GM21526 (cell line): ENCODE measurements at regions not wholly inside any gene's neighbourhood (a gene's known extent, or its start where the extent isn't known, plus 50 kb on each side); places are given as distances from the start of the nearest gene placed in this dataset.
"Not testable (repeated sequence)": the region's sequence is repeated elsewhere in the genome, so short reads cannot be mapped to it uniquely, and the experiment has no call there.

ENCODE experiments used
- ATAC-seq: cut with Tn5 transposase; IDR thresholded peaks from one replicate; pipeline ENCODE4 v1.9.1; 2021; ENCODE audit warnings: moderate library complexity; ENCODE audit not compliant: unreplicated experiment, low FRiP score

DNA sequence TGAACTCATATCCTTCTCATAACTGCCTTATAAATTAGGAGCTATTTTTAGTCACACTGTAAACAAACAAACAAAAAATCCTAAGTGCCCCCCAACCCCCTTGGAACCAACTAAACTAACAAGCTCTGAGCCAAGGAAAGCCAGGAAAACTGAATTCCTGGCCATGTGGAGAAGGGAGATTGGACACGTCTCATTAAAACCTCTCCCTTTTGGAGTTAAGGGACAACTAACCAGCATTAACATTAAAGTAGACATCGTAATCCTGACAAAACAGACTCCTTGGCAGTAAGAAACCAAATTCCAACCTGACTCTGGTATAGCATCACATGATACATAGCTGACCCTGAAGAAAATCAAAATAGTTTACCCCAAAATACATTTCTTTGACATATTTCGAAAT is 937.1 kb upstream of the GRIA3 start:
- no peak for ATAC-seq

DNA sequence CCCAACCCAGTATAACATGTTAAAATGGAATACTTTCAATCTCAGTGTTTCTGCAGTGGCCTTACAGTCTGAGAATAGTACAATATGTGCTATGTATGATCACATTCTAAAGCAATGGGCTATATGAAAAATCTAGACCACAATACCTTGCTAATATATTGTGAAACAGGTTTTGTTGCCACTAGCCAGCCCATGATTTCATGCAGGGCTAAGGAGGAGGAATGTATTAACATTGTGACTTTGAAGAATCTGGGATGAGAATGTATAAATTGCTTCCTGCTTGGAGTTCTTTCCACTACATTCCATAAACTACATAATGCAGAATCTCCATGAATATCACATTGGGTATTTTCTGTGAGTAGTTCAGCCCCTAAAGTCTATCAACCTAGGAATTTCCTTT is 935.4 kb upstream of the GRIA3 start:
- ATAC-seq: no peak

DNA sequence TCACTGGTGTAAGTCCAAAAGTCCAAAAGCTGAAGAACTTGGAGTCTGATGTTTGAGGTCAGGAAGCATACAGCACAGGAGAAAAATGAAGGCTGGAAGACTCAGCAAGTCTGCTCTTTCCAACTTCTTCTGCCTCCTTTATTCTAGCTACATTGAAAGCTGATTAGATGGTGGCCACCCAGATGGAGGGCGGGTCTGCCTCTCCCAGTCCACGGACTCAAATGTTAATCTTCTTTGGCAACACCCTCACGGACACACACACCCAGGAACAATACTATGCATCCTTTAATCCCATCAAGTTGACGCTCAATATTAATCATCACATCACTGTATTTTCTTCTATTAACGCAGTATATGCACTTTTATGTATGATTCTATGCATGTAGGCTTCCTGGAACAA is 931.6 kb upstream of the GRIA3 start:
- ATAC-seq: no peak

DNA sequence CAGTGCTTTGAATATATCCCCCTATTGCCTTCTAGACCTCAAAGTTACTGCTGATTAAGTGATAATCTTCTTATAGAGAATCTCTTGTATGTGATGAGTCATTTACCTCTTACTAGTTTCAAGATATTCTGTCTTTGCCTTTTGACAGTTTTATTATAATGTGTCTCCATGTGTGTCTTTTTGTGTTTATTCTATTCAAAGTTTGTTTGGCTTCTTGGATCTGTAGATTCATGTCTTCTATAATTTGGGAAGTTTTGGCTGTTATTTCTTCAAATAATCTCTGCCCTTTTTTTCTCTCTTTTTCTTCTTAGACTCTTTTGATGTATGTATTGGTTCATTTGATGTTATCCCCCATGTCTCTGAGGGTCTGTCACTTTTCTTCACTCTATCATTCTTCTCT is 915.7 kb upstream of the GRIA3 start:
- no peak for ATAC-seq

DNA sequence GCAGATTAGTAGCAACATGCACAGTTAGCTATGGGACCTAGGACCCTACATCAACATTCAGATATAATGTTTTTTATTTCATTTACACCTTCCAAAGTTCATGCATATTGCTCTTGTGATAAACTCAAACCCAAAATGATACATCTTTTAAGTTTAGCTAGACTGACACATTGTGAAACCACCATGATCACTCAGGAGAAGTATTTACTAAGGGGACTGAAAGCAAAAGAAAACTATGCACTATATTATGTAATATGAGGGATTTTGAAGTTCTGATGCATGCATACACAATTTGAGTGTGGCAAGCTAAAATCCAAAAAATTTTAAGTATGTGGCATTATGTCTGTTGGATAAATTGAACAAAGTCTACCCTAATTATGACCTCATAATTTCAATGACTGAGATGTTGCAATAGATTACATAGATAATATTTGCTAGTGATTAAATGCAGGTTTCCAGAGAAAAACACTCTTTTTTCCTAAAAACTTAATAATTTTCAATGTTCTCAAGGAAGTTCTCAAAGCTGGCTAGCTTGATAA is 914.8 kb upstream of the GRIA3 start:
- no peak for ATAC-seq

DNA sequence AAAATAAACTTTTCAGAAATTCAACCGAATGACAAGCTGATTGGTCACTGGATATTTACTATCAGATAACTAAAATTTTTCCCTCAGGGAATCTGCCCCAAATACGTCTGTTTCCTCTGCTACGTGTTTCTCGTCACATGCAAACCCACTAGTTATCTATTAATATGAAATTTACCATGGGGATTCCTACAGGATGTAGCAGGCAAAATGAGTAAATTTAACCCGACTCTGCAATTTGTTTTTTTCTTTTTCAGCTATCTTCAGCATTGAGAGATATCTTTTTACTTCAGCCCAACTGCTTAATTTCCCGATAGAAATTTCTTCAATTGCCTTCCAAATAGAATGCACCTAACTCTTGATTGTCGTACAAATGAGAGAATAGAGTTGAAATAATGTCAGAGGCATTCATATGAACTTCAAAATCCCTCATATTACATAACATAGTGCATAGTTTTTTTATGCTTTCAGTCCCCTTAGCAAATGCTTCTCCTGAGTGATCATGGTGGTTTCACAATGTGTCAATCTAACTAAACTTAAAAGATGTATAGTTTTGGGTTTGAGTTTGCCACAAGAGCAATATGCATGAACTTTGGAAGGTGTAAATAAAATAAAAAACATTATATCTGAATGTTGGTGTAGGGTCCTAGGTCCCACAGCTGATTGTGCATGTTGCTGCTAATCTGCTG is 913.1 kb upstream of the GRIA3 start:
- no peak for ATAC-seq

DNA sequence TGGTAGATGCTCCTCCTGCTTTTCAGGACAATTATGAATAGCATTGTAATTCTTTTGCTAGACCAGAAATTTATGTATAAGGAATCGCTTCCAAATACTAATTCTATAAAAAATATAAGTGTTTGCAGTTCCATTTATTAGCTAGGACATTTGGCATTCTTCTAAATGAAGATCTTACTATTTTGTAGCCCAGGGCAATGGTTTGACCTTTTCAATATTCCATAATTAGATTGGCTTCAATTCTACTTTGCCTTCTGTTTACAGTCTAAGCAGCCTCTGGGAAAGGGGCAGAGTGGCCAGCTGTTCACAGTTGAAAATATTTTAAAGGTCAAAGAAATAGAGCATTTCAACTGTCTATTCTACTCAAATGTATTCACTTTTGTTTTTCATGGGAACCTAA is 912.1 kb upstream of the GRIA3 start:
- no peak for ATAC-seq

DNA sequence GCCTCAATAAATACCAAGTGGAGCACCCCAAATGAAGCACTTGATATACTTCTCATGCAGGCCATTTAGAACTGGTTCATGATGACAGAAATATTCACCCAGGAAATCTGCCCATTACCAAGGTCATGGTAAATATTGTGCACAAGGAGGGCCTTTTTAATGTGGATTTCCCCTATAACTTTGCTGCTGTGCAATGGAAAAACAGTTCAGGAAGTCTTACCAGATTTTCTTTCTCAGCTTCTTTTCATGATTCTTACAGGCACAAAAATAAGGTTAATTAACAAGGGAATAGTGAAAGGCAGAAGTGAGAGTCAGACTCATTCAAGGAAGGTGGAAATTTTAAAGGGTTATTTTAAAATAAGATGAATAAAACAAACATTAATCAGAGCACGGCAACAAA is 904.3 kb upstream of the GRIA3 start:
- no peak for ATAC-seq

DNA sequence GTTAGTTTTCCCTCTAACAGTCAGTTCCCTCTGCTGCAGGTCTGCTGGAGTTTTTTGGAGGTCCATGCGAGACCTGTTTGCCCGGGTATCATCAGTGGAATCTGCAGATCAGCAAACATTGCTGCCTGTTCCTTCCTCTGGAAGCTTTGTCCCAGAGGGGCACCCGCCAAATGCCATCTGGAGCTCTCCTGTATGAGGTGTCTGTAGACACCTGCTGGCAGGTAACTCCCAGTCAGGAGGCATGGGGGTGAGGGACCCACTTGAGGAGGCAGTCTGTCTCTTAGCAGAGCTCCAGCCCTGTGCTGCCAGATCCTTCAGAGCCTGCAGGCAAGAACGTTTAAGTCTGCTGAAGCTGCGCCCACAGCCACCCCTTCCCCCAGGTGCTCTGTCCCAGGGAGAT is 884.3 kb upstream of the GRIA3 start:
- not testable (repeated sequence) for ATAC-seq

DNA sequence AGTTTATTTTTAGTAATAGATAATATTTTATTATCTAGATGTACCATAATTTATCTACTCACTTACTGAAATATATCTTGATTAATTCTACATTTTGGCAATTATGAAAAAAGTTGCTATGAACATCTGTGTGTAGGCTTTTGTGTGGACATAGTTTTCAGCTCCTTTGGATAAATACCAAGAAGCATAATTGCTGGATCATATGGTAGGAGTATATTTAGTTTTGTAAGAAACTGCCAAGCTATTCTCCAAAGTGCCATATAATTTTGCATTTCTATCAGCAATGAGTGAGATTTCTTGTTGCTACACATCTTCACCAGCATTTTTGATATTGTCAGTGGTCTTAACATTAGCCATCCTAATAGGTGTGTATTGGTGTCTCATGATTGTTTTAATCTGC is 882.6 kb upstream of the GRIA3 start:
- ATAC-seq: no peak

DNA sequence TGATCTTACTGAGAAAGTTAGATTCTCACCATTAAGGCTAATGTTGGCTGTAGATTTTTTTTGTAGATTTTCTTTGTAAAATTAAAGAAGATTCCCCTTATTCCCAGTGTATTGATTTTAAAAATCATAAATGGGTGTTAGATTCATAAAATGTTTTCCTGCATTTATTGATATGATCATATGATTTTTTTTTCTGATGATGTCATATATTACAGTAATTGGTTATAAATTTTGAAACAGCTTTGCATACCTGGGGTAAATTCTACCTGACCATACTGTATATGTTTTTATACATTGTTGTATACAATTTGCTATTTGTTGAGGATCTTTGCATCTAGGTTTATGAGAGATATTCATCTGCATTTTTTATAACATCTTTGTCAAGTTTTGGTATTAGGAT is 880.3 kb upstream of the GRIA3 start:
- ATAC-seq: no peak

DNA sequence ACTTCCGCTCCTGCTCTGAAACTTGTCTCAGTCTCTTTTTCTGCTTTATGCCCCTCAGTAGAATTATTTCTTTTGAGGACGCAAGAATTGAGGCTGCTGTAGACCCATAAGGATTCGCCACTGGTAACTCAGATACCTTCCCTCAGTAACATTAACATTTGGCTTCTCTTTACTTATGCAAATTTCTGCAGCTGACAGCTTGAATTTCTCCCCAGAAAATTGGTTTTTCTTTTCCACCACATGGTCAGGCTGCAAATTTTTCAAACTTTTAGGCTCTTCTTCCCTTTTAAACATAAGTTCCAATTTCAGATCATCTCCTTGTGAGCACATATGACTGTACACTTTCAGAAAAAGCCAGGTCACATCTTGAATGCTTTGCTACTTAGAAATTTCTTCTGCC is 839.3 kb upstream of the GRIA3 start:
- ATAC-seq: no peak

DNA sequence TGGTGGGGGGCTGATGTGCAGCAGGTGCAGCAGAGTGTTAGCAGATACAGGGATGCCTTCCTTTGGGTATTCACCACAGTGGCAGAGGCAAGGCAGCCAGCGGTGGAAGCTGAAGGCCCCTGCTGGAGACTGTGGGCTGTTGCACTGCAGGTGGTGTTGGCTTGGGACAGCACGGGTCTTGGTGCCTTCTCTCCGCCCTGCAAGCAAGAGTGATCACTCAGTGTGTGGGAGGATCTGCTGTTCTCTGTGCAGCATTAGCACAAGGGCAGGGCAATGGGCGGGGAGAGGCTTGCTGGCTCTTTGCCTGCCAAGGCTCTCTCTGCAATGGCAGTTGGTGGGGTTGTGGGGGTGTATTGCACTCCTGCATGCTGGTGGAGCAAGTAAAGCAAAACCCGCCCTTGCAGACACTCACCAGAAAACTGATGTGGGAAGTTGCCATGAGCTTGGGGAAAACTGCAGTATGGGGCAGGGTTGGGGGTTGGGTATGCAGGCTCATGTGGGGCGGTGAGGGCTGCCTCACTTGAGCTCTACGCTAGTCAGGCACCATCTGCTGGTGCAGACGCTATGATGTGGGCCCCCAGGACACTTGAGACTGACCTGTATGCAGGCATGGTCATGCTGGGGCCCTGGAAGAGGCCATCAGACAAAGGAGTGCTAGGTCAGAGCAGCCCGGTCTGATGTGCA is 820.8 kb upstream of the GRIA3 start:
- no peak for ATAC-seq

DNA sequence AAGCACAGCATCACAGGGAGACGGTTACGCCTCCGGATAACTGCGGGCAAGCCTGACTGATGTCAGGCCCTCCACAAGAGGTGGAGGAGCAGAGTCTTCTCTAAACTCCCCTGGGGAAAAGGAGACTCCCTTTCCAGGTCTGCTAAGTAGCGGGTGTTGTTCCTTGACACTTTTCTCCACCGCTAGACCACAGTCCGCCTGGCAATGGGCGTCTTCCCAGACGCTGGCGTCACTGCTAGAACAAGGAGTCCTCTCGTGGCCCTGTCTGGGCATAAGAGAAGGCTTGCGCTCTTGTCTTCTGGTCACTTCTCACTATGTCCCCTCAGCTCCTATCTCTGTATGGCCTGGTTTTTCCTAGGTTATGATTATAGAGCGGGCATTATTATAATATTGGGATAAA is 808.5 kb upstream of the GRIA3 start:
- ATAC-seq: not testable (repeated sequence)

DNA sequence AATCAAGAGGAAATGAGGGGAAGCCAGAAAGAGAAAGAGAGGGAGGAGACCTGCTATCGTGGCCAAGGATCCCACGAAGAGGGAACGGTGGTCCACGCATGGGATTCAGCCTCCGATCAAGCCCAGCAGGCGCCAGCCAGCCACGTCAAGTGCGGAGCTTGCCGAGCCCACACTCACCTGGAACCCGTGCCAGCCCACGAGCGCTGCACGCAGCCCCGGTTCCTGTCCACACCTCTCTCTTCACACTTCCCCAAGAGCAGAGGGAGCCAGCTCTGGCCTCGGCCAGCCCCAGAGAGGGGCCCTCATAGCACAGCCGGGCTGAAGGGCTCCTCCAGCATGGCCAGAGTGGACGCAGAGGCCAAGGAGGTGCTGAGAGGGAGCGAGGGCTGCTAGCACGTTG is 795.1 kb upstream of the GRIA3 start:
- ATAC-seq: no peak

DNA sequence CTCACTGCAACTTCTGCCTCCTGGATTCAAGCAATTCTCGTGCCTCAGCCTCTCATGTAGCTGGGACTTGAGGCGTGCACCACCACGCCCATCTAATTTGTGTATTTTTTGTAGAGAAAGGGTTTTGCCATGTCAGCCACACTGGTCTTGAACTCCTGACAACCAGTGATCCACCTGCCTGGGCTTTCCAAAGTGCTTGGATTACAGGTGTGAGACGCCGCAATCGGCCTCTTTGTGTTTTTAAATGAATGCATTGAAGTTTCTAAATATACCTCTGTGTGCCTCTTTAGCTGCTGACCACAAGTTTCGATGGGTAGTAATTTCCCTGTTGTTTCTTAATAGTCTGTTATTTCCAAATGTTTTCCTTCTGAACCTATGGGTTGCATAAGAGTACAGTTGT is 765.3 kb upstream of the GRIA3 start:
- no peak for ATAC-seq

DNA sequence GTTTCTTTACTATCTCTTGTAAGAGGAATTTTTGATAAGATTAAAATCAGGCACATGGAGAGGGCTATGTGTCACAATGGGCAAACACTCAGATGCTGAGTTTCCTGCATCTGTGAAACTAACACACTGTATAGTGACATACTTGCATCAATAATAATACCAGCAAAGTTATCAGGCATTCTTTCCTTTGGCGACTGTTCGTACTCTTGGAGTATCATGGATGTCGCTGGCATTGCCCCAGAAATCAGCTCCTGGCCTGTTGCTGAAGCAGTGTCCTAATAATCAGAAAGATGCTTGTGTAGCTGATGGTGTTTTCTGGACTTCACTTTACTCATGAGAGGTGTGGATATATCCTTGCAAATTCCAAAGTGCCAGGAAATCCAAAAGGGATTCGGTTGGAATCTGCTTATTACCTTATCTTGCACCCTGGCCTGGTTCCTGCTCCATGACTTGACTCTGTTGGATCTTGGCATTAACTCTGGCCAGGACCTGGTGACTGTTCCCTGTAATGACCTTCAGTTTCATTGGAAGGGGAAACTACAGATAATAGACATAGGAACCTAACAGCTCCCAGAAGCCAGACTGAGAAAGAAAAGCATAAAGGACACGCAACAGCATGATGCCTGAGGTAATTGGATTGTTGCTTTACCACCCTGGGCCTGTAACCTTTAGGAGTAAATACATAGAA is 762.5 kb upstream of the GRIA3 start:
- ATAC-seq: no peak

DNA sequence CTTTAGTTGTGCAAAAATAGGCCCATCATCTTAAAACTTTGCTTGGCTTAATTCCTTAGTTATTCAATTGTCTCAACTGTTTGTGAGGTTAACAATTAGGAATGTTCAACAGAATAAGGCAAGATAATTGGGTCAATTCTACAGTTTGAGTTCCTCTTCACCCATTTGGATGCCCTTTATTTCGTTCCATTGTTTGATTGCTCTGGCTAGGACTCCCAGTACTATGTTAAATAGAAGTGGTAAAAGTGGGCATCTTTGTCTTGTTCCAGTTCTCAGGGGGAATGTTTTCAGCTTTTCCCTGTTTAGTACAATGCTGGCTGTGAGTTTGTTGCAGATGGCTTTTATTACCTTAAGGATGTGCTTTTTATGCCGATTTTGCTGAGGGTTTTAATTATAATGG is 761.5 kb upstream of the GRIA3 start:
- no peak for ATAC-seq

DNA sequence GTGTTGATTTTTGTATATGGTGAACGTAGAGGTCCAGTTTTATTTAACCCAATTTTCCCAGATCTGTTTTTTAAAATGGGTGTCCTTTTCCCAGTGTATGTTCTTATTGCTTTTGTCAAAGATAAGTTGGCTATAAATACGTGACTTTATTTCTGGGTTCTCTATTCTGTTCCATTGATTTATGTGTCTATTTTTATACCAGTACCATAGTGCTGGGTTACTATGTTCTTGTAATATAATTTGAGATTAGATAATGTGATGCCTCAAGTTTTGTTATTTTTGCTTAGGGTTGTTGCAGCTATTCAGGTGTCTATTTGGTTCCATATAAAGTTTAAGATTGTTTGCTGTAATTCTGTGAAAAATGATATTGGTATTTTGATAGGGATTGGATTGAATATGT is 749.1 kb upstream of the GRIA3 start:
- ATAC-seq: no peak

DNA sequence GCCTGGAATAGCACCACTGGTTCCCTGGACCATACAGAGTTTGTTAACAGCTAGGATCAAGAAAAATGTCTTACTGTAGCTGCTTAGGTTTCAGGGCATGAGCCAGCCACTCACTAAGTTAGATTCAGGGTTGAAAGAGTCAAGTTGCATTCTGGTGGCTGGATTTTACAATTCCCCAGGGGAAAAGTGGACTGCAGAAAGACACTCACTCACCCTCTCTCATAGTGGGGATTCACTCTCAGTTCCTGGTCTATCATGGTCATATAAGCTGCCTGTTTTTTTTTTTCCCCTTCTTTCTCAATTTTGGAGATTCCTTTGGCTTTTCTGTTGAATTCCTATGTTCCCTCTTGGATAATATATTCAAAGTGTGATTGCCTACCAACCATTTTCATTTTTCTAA is 744.2 kb upstream of the GRIA3 start:
- no peak for ATAC-seq

DNA sequence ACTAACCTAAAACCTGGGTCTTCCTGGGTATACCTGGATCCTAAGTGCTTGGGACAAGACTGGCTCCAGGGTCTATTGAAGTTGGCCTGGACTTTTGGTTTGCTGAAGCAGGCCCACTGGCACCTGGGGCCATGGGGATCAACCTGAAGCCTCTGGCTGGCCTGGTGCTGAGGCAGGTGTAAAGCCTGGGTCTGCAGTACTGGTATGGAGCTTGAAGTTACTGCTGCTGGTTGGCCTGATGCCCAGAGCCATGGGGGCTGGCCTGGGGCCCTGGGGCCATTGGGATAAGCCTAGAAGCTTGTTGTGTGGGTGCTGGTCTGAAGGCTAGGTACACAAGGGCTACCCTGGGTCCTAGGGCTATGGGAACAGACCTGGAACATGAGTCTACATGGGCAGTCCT is 743.2 kb upstream of the GRIA3 start:
- ATAC-seq: no peak

DNA sequence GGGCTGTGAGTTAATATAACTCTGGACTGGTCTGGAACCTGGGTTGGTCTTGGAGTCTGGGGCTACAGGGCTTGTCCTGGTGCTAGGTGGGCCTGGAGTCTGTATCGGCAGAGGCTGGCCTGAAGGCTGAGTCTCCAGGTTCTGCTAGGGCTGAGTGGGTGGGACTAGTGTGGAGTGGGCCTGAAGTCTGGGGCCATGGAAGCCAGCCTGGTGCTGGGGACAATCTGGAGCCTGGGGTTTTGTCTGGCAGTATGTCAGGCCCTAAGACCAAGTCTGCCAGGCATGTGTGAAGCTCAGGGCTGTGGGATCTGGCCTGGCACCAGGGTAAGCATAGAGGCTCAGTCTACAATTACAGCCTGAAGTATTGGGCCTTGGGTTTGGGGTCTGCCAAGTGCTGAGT is 742.6 kb upstream of the GRIA3 start:
- no peak for ATAC-seq
